KMS-11 (cell line): ENCODE measurements at regions not wholly inside any gene's neighbourhood (a gene's known extent, or its start where the extent isn't known, plus 50 kb on each side); places are given as distances from the start of the nearest gene placed in this dataset.

ENCODE experiments used
- H2AFZ ChIP-seq: fragments of 200-600 bp; sonication (generic); 2 replicates; pipeline ENCODE4 v1.6.1; 2016; ENCODE audit warnings: antibody characterized with exemption, mixed run types, low read depth
- H3K27ac ChIP-seq: fragments of 200-600 bp; sonication (generic); 2 replicates; pipeline ENCODE4 v1.6.1; 2016; ENCODE audit warnings: mild to moderate bottlenecking, mixed run types
- H3K27me3 ChIP-seq: fragments of 200-600 bp; sonication (generic); 2 replicates; pipeline ENCODE4 v1.6.1; 2017; ENCODE audit warnings: mild to moderate bottlenecking, low read depth, mixed run types, moderate library complexity; ENCODE audit not compliant: insufficient read depth
- H3K36me3 ChIP-seq: fragments of 200-600 bp; sonication (generic); 2 replicates; pipeline ENCODE4 v1.6.1; 2017; ENCODE audit warnings: mild to moderate bottlenecking, mixed run types; ENCODE audit not compliant: insufficient read depth
- H3K4me1 ChIP-seq: fragments of 200-600 bp; sonication (generic); 2 replicates; pipeline ENCODE4 v1.6.1; 2016; ENCODE audit warnings: mild to moderate bottlenecking, low read depth, mixed run types; ENCODE audit not compliant: poor library complexity, severe bottlenecking
- H3K4me2 ChIP-seq: fragments of 200-600 bp; sonication (generic); 2 replicates; pipeline ENCODE4 v1.7.0; 2016; ENCODE audit warnings: mild to moderate bottlenecking, mixed run types
- H3K4me3 ChIP-seq: fragments of 200-600 bp; sonication (generic); IDR thresholded peaks from 2 replicates; pipeline ENCODE4 v1.6.1; 2017; ENCODE audit warnings: low read depth, low read length, mixed read lengths; ENCODE audit not compliant: insufficient read depth
- H3K79me2 ChIP-seq: fragments of 200-600 bp; sonication (generic); 2 replicates; pipeline ENCODE4 v1.6.1; 2016; ENCODE audit warnings: low read depth, mixed run types; ENCODE audit not compliant: insufficient read depth
- H3K9ac ChIP-seq: fragments of 200-600 bp; sonication (generic); 2 replicates; pipeline ENCODE4 v1.6.1; 2016; ENCODE audit warnings: mild to moderate bottlenecking, mixed run types
- H4K20me1 ChIP-seq: fragments of 200-600 bp; sonication (generic); 2 replicates; pipeline ENCODE4 v1.6.1; 2016; ENCODE audit warnings: mild to moderate bottlenecking, mixed run types; ENCODE audit not compliant: insufficient read depth
- TF ChIP-seq, protein P1 (sequence below): fragments of 200-600 bp; sonication (generic); conservative IDR thresholded peaks from 2 replicates; pipeline ENCODE4 v1.6.1; 2017; ENCODE audit warnings: low read depth, mild to moderate bottlenecking, antibody characterized with exemption, low read length, moderate library complexity, mixed read lengths

DNA sequence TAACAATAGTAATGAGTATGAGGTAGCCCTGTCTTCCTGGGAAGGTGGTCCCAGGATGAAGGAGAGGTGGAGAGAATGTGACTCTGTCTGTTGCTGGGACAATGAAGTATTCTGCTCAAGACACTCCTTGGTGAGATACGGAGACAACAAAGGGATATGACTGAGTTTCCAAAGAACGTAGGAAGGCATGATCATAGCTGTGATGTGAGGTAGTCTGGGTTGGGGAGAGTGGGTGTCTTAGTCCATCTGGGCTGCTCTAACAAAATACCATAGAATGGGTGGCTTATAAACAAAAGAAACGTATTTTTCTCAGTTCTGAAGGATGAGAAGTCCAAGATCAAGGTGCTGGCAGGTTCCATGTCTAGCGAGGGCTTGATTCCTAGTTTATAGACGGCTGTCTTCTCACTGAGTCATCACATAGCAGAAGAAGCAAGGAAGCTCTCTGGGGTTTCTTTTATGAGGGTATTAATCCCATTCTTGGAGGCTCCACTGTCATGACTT, 84.9 kb upstream of the RHOBTB1 start:
- TF ChIP-seq, protein P1, sequence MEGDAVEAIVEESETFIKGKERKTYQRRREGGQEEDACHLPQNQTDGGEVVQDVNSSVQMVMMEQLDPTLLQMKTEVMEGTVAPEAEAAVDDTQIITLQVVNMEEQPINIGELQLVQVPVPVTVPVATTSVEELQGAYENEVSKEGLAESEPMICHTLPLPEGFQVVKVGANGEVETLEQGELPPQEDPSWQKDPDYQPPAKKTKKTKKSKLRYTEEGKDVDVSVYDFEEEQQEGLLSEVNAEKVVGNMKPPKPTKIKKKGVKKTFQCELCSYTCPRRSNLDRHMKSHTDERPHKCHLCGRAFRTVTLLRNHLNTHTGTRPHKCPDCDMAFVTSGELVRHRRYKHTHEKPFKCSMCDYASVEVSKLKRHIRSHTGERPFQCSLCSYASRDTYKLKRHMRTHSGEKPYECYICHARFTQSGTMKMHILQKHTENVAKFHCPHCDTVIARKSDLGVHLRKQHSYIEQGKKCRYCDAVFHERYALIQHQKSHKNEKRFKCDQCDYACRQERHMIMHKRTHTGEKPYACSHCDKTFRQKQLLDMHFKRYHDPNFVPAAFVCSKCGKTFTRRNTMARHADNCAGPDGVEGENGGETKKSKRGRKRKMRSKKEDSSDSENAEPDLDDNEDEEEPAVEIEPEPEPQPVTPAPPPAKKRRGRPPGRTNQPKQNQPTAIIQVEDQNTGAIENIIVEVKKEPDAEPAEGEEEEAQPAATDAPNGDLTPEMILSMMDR, result no peak
- Histone ChIP-seq H3K36me3 (no peaks in the 10 kb centered on the region), H3K4me1 (no peaks in the 10 kb centered on the region), H3K27me3 (no peaks in the 10 kb centered on the region), H3K9ac (no peak overlapping the region), H3K79me2 (no peaks in the 10 kb centered on the region), H2AFZ (no peak overlapping the region), H3K27ac (no peak overlapping the region), H3K4me3 (no peak overlapping the region), H4K20me1 (no peaks in the 10 kb centered on the region), H3K4me2 (no peak overlapping the region)

DNA sequence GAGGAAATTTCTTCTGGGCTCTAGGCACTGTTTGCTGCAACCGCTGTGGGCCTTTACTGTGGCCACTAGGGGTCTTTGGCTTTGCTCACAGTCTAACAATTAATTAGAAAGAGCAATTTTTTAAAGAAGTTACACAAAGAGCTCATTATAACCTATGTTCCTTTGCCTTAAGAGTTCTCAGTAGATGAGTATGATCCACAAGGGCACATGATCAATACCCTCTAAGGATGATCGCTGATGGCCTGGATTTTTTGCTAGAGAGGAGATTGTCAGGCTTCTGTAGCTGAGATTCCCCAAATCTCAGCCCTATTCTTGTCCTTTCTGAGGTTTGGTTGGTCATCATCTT, 80.8 kb upstream of the RHOBTB1 start:
- TF ChIP-seq, protein P1, result peak; percentile 74
- H3K4me2 ChIP-seq, result no peak overlapping the region
- no peak overlapping the region for H3K4me3 ChIP-seq
- H2AFZ ChIP-seq, result no peak overlapping the region
- H3K4me1 ChIP-seq, result no peaks in the 10 kb centered on the region
- H3K79me2 ChIP-seq, result no peaks in the 10 kb centered on the region
- H3K27ac ChIP-seq, result no peak overlapping the region
- no peaks in the 10 kb centered on the region for H3K36me3 ChIP-seq
- no peaks in the 10 kb centered on the region for H4K20me1 ChIP-seq
- no peak overlapping the region for H3K9ac ChIP-seq
- no peaks in the 10 kb centered on the region for H3K27me3 ChIP-seq

DNA sequence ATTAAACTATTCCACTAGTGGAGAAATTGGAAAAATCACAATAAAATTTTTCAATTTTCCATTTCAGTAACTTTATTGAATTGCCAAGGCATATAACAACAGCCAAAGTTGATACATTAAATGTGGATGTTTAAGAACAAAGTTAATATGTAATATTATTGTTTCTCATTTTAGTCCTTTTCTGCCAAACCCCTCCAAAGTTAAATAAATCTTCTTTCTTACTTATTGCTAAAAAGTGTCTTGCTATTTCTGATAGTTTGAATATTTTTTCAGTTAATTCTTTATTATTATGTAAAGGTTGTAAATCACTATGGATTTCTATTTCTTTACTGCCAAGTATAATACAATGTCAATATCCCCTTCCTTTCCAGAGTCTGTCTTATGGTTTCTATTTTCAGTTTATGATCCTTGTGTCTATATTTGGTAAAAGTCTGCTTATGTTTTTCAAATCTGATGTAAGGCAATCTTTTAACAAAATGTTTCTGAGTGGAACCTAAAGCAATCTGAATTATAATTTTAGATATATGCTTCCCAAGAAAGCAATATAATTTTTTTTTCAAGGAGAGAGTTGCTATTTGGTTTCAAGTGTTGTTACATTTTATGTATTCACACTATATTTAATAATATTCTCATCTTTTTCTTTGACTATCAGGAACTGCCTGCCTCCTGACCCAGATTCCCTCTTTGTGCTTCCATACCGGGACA, 80.3 kb upstream of the RHOBTB1 start:
- Histone ChIP-seq H3K4me1 (no peaks in the 10 kb centered on the region), H4K20me1 (no peaks in the 10 kb centered on the region), H3K27ac (no peak overlapping the region), H3K4me2 (no peak overlapping the region), H3K27me3 (no peaks in the 10 kb centered on the region), H3K79me2 (no peaks in the 10 kb centered on the region), H3K4me3 (no peak overlapping the region), H2AFZ (no peak overlapping the region), H3K36me3 (no peaks in the 10 kb centered on the region), H3K9ac (no peak overlapping the region)
- TF ChIP-seq, protein P1, result no peak

DNA sequence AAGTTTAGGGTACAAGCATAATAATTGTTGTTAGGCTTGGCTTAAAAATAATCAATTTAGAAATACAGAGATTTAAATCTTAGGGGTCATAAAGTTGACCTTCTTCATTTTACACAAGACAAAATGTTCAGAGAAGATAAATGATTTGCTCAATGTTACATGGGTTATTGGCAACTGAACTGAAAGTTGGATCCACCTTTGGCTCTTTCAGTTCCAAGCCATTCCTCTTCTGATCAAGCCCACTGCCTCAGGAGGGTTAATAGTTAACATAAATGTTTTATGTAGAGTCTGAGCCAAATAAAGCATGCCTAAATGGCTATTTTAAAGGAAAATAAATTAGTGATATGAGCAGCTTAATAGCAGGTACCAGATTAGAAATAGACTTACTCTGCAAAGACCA, 79.1 kb upstream of the RHOBTB1 start:
- no peaks in the 10 kb centered on the region for H3K4me1 ChIP-seq
- H4K20me1 ChIP-seq, result no peaks in the 10 kb centered on the region
- no peaks in the 10 kb centered on the region for H3K27me3 ChIP-seq
- H3K9ac ChIP-seq, result no peak overlapping the region
- H2AFZ ChIP-seq, result no peak overlapping the region
- no peaks in the 10 kb centered on the region for H3K36me3 ChIP-seq
- no peak overlapping the region for H3K4me3 ChIP-seq
- no peak overlapping the region for H3K27ac ChIP-seq
- TF ChIP-seq, protein P1, result no peak
- no peak overlapping the region for H3K4me2 ChIP-seq
- no peaks in the 10 kb centered on the region for H3K79me2 ChIP-seq
